Thyroid gland (tissue), 4 donors: ENCODE measurements at regions not wholly inside any gene's neighbourhood (a gene's known extent, or its start where the extent isn't known, plus 50 kb on each side); places are given as distances from the start of the nearest gene placed in this dataset.

Experiments
- POLR2A ChIP-seq, 2 donors: fragments of 450-650 bp; IDR thresholded peaks; one replicate each; pipeline ENCODE4 v1.6.1; 2017; ENCODE audit warnings: antibody characterized with exemption in 2 of 2, mild to moderate bottlenecking in 2 of 2, moderate library complexity in 1 of 2
- TF ChIP-seq, protein P1 (sequence below), 6 experiments: fragments of 200-600 bp in 3 of 6; fragments of 450-650 bp in 3 of 6; sonication (generic) in 3 of 6; IDR thresholded peaks; one replicate each; pipeline ENCODE4 v1.5.1; 2016 to 2019; ENCODE audit warnings: antibody characterized with exemption in 6 of 6, mild to moderate bottlenecking in 2 of 6, inconsistent platforms in 1 of 6, moderate library complexity in 1 of 6

DNA sequence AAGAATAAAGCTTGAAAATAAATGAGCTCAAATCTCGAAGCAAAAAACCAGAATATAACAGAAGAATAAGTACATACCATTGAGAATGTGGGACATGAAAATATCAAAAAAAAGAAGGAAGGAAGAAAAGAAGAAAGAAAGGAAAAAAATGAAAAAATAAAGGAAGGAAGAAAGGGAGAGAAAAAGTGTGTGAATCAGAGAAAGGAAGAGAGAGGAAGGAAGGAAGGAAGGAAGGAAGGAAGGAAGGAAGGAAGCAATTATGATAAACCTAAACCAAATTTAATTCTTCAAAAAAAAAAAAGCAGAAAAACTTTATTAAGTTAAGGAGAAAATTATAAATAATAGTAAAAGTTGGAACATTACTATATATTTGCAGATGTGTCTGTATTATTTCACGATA is 949.8 kb downstream of the NLGN4X start:
- TF ChIP-seq, protein P1, sequence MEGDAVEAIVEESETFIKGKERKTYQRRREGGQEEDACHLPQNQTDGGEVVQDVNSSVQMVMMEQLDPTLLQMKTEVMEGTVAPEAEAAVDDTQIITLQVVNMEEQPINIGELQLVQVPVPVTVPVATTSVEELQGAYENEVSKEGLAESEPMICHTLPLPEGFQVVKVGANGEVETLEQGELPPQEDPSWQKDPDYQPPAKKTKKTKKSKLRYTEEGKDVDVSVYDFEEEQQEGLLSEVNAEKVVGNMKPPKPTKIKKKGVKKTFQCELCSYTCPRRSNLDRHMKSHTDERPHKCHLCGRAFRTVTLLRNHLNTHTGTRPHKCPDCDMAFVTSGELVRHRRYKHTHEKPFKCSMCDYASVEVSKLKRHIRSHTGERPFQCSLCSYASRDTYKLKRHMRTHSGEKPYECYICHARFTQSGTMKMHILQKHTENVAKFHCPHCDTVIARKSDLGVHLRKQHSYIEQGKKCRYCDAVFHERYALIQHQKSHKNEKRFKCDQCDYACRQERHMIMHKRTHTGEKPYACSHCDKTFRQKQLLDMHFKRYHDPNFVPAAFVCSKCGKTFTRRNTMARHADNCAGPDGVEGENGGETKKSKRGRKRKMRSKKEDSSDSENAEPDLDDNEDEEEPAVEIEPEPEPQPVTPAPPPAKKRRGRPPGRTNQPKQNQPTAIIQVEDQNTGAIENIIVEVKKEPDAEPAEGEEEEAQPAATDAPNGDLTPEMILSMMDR (IDR thresholded peaks at IDR 0.05): no peak
- no peak for TF ChIP-seq POLR2A (IDR thresholded peaks at IDR 0.05)
